Smooth muscle cell of the brain vasculature (primary cell): ENCODE measurements at regions not wholly inside any gene's neighbourhood (a gene's known extent, or its start where the extent isn't known, plus 50 kb on each side); places are given as distances from the start of the nearest gene placed in this dataset.
A peak's percentile ranks its signal among the peaks of the same experiment; 100 is the strongest.

Experiments
- DNase-seq: peaks from one replicate; pipeline ENCODE4 v3.0.0-alpha.2; 2012; ENCODE audit warnings: low read depth, low spot score

GRCh38 chr10:9605231-9605630, 1412.4 kb upstream of the CELF2 start:
- DNase-seq = peak; percentile 31

- DNase-seq = no peak
Observed at GRCh38 chr10:9608602-9609001, 1409.1 kb upstream of the CELF2 start.

GRCh38 chr10:9613338-9614075, 1404.2 kb upstream of the CELF2 start:
- DNase-seq = no peak

- no peak for DNase-seq
Observed at GRCh38 chr10:9615189-9615588, 1402.5 kb upstream of the CELF2 start.

GRCh38 chr10:9621216-9621615, 1396.5 kb upstream of the CELF2 start:
- no peak for DNase-seq

GRCh38 chr10:9625304-9625703, 1392.4 kb upstream of the CELF2 start:
- DNase-seq = no peak

- peak; percentile 9 for DNase-seq
Observed at GRCh38 chr10:9634466-9634865, 1383.2 kb upstream of the CELF2 start.

GRCh38 chr10:9635691-9636090, 1382.0 kb upstream of the CELF2 start:
- DNase-seq = no peak

- DNase-seq = no peak
Observed at GRCh38 chr10:9636216-9636615, 1381.5 kb upstream of the CELF2 start.

GRCh38 chr10:9643782-9644181, 1373.9 kb upstream of the CELF2 start:
- DNase-seq = no peak

GRCh38 chr10:9645404-9645803, 1372.3 kb upstream of the CELF2 start:
- no peak for DNase-seq

GRCh38 chr10:9645928-9646600, 1371.6 kb upstream of the CELF2 start:
- no peak for DNase-seq

GRCh38 chr10:9654261-9654660, 1363.4 kb upstream of the CELF2 start:
- no peak for DNase-seq

- DNase-seq = no peak
Observed at GRCh38 chr10:9656386-9656785, 1361.3 kb upstream of the CELF2 start.

GRCh38 chr10:9656996-9657395, 1360.7 kb upstream of the CELF2 start:
- no peak for DNase-seq

- DNase-seq = no peak
Observed at GRCh38 chr10:9657530-9657929, 1360.1 kb upstream of the CELF2 start.

- no peak for DNase-seq
Observed at GRCh38 chr10:9668411-9668810, 1349.3 kb upstream of the CELF2 start.

- DNase-seq = no peak
Observed at GRCh38 chr10:9670911-9671310, 1346.8 kb upstream of the CELF2 start.

- no peak for DNase-seq
Observed at GRCh38 chr10:9681655-9682054, 1336.0 kb upstream of the CELF2 start.

GRCh38 chr10:9682802-9683201, 1334.9 kb upstream of the CELF2 start:
- no peak for DNase-seq

GRCh38 chr10:9684186-9684585, 1333.5 kb upstream of the CELF2 start:
- no peak for DNase-seq

- DNase-seq = no peak
Observed at GRCh38 chr10:9685596-9685995, 1332.1 kb upstream of the CELF2 start.

- no peak for DNase-seq
Observed at GRCh38 chr10:9688711-9689110, 1329.0 kb upstream of the CELF2 start.
